ENCODE measurements at regions not wholly inside any gene's neighbourhood (a gene's known extent, or its start where the extent isn't known, plus 50 kb on each side); places are given as distances from the start of the nearest gene placed in this dataset.

DNA sequence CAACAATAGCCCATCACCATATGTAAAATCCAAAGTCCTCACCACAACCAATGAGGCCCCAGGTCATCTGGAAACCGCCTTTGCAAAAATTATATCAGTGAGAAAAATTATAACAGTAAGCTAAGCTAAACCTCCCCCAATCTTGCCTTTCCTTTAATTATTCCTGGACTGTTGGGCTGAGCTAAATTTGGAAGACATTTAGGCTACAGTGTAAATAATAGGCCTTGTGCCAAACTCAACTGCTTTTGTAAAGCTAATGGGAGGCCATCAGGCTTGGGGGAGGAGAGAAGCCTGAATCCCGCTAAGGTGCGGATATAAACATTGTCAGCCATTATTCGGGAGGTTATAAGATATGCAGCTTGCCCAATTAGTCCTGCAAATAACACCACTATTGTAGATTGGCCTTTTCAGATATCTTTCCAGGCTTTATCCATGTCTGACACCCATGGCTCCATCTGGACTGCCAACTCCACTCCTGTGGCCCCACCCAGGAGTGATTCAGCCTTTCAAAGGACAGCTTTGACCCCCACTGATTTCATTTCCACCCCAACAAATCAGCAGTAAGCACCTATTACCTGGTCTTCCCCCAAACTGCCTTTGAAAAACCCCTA is 53.0 kb upstream of the CA12 start:
- H3K9me3 ChIP-seq (ENCODE audit: low read length) = no peaks in the 10 kb centered on the region
- no peaks in the 10 kb centered on the region for H3K36me3 ChIP-seq (ENCODE audit: insufficient read depth, low read length)
- H3K27ac ChIP-seq (ENCODE audit: low read depth, low read length) = no peak overlapping the region
- H3K4me3 ChIP-seq (ENCODE audit: low read depth in 1 of 2, low read length in 2 of 2) = no peak overlapping the region
- no peaks in the 10 kb centered on the region for H3K27me3 ChIP-seq (ENCODE audit: control insufficient read depth in 1 of 2, insufficient read depth in 2 of 2, low read length in 2 of 2)
- H3K4me1 ChIP-seq (ENCODE audit: insufficient read depth, low read length) = peaks cover 15% of the 10 kb centered on the region
- no peak overlapping the region for H3K9ac ChIP-seq (ENCODE audit: low read length)

GRCh38 chr15:63435204-63435820 is 53.7 kb upstream of the CA12 start:
- H3K4me1 ChIP-seq (ENCODE audit: insufficient read depth, low read length) = peaks cover 15% of the 10 kb centered on the region
- no peaks in the 10 kb centered on the region for H3K9me3 ChIP-seq (ENCODE audit: low read length)
- no peaks in the 10 kb centered on the region for H3K27me3 ChIP-seq (ENCODE audit: control insufficient read depth in 1 of 2, insufficient read depth in 2 of 2, low read length in 2 of 2)
- H3K9ac ChIP-seq (ENCODE audit: low read length) = no peak overlapping the region
- no peak overlapping the region for H3K27ac ChIP-seq (ENCODE audit: low read depth, low read length)
- H3K4me3 ChIP-seq (ENCODE audit: low read depth in 1 of 2, low read length in 2 of 2) = no peak overlapping the region
- H3K36me3 ChIP-seq (ENCODE audit: insufficient read depth, low read length) = no peaks in the 10 kb centered on the region

- H3K9me3 ChIP-seq (ENCODE audit: low read length) = no peaks in the 10 kb centered on the region
- no peak overlapping the region for H3K4me3 ChIP-seq (ENCODE audit: low read depth in 1 of 2, low read length in 2 of 2)
- no peak overlapping the region for H3K27ac ChIP-seq (ENCODE audit: low read depth, low read length)
- H3K27me3 ChIP-seq (ENCODE audit: control insufficient read depth in 1 of 2, insufficient read depth in 2 of 2, low read length in 2 of 2) = no peaks in the 10 kb centered on the region
- H3K36me3 ChIP-seq (ENCODE audit: insufficient read depth, low read length) = no peaks in the 10 kb centered on the region
- peaks cover 15% of the 10 kb centered on the region for H3K4me1 ChIP-seq (ENCODE audit: insufficient read depth, low read length)
- no peak overlapping the region for H3K9ac ChIP-seq (ENCODE audit: low read length)
These were observed 54.7 kb upstream of the CA12 start for GRCh38 chr15:63436341-63436740.

- no peaks in the 10 kb centered on the region for H3K27me3 ChIP-seq (ENCODE audit: control insufficient read depth in 1 of 2, insufficient read depth in 2 of 2, low read length in 2 of 2)
- H3K27ac ChIP-seq (ENCODE audit: low read depth, low read length) = peak overlapping the region; percentile 28
- H3K9ac ChIP-seq (ENCODE audit: low read length) = no peak overlapping the region
- H3K4me1 ChIP-seq (ENCODE audit: insufficient read depth, low read length) = peaks cover 15% of the 10 kb centered on the region
- no peak overlapping the region for H3K4me3 ChIP-seq (ENCODE audit: low read depth in 1 of 2, low read length in 2 of 2)
- H3K9me3 ChIP-seq (ENCODE audit: low read length) = no peaks in the 10 kb centered on the region
- H3K36me3 ChIP-seq (ENCODE audit: insufficient read depth, low read length) = no peaks in the 10 kb centered on the region
These were observed 55.3 kb upstream of the CA12 start for GRCh38 chr15:63436872-63437375.

DNA sequence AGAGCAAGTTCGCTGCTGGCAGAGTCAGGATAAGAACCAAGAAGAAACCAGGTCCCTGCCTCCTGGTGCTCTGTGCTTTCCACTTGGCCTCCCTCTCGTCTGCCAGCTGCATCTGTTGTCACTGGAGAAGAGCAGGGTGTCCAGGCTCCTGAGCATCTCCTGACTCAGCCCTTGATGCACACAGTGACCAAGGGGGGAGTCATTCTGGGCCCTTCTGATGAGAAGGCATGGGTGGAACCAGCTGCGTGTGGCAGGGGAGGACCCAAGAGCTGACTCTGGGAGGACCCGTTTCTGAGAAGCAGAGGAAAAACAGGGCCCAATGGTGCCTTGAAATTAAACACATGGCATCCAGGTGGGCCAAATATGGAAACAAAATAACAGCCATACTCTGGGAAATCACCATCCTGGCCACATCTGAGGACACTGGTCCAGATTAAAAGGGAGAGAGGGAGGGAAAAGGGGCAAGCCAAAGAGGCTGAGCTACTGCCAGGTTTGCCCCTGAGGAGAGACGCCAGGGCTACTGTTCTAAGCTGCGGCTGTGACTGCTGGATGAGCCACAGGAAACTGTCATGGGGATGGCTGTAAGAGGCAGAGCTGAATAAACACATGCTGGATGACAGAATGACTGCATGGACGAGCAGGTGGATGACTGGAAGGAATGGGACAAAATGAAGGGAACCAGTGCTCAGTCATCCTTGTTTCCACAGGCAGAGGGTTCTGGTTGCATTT is 58.1 kb upstream of the CA12 start:
- Histone ChIP-seq H3K27ac (ENCODE audit: low read depth, low read length) (no peak overlapping the region), H3K9me3 (ENCODE audit: low read length) (no peaks in the 10 kb centered on the region), H3K27me3 (ENCODE audit: control insufficient read depth in 1 of 2, insufficient read depth in 2 of 2, low read length in 2 of 2) (no peaks in the 10 kb centered on the region)

DNA sequence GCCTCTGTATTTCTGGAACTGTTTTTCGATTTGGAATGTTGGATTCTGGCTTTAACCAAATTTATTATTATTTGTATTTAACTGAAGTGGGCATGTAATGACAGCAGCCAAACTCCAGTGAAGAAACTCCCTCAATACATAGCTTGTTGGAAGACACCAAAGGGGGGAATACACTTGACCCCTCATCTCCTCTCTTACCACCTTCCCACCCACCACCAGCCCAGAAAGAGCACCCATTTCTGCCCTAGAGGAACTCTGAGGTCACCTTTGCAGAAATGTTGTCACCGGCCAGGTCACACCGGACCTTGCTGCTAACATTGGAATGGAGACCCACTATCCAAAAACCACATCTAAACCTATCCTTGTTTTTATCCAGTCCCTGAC is 58.6 kb upstream of the CA12 start:
- Histone ChIP-seq H3K9me3 (ENCODE audit: low read length) (no peaks in the 10 kb centered on the region), H3K4me3 (ENCODE audit: low read depth in 1 of 2, low read length in 2 of 2) (no peak overlapping the region), H3K9ac (ENCODE audit: low read length) (no peak overlapping the region), H3K27ac (ENCODE audit: low read depth, low read length) (no peak overlapping the region), H3K4me1 (ENCODE audit: insufficient read depth, low read length) (peaks cover 15% of the 10 kb centered on the region), H3K27me3 (ENCODE audit: control insufficient read depth in 1 of 2, insufficient read depth in 2 of 2, low read length in 2 of 2) (no peaks in the 10 kb centered on the region), H3K36me3 (ENCODE audit: insufficient read depth, low read length) (no peaks in the 10 kb centered on the region)

More for the DNA sequence above, 58.1 kb upstream of the CA12 start:
- Histone ChIP-seq H3K36me3 (ENCODE audit: insufficient read depth, low read length) (no peaks in the 10 kb centered on the region), H3K4me3 (ENCODE audit: low read depth in 1 of 2, low read length in 2 of 2) (no peak overlapping the region), H3K9ac (ENCODE audit: low read length) (no peak overlapping the region), H3K4me1 (ENCODE audit: insufficient read depth, low read length) (peaks cover 15% of the 10 kb centered on the region)

DNA sequence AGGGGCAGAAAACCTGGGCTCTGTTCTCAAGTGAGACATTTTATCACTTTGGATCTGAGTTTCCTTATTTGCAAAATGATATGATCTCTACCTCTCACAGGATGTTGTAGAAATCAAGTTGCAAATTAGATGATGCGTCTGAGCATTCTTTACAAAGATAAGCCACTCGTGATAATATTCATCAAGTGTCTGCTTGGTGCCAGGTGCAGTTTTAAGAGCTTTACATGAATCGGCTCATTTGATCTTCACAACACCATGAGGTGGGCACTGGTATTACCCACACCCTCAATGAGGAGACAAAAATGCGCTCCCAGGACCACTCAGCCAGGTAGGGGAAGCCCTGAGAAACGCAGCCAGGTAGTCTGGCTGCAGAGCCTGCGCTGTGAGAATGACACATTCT is 59.1 kb upstream of the CA12 start:
- H3K4me1 ChIP-seq (ENCODE audit: insufficient read depth, low read length) = peaks cover 15% of the 10 kb centered on the region
- no peaks in the 10 kb centered on the region for H3K36me3 ChIP-seq (ENCODE audit: insufficient read depth, low read length)
- no peak overlapping the region for H3K4me3 ChIP-seq (ENCODE audit: low read depth in 1 of 2, low read length in 2 of 2)
- no peak overlapping the region for H3K9ac ChIP-seq (ENCODE audit: low read length)
- no peaks in the 10 kb centered on the region for H3K9me3 ChIP-seq (ENCODE audit: low read length)
- H3K27ac ChIP-seq (ENCODE audit: low read depth, low read length) = no peak overlapping the region
- no peaks in the 10 kb centered on the region for H3K27me3 ChIP-seq (ENCODE audit: control insufficient read depth in 1 of 2, insufficient read depth in 2 of 2, low read length in 2 of 2)

- Histone ChIP-seq H3K4me1 (ENCODE audit: insufficient read depth, low read length) (peaks cover 14% of the 10 kb centered on the region), H3K9ac (ENCODE audit: low read length) (no peak overlapping the region), H3K27me3 (ENCODE audit: control insufficient read depth in 1 of 2, insufficient read depth in 2 of 2, low read length in 2 of 2) (no peaks in the 10 kb centered on the region), H3K4me3 (ENCODE audit: low read depth in 1 of 2, low read length in 2 of 2) (no peak overlapping the region), H3K27ac (ENCODE audit: low read depth, low read length) (no peak overlapping the region), H3K36me3 (ENCODE audit: insufficient read depth, low read length) (no peaks in the 10 kb centered on the region), H3K9me3 (ENCODE audit: low read length) (no peaks in the 10 kb centered on the region)
These were observed 59.6 kb upstream of the CA12 start for GRCh38 chr15:63441266-63441665.

DNA sequence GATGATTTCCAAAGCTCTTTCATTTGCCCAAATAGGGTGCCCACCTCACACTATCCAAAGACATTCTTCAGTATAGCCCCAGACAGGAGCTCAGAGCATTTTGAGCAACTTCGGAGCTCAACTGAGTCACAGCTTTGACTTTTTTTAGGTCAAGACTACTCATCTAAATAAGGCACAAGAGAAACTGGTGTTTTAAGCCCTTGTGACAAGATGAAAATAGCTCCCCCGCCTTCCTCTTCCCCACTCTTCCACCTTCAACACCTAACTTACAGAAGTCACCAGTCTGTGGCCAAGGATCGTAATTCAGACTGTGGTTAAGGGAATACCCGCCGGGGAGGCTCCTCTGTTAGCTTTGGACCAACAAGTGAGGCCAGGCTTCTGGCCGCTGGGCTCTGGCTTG is 60.4 kb upstream of the CA12 start:
- no peaks in the 10 kb centered on the region for H3K27me3 ChIP-seq (ENCODE audit: control insufficient read depth in 1 of 2, insufficient read depth in 2 of 2, low read length in 2 of 2)
- no peaks in the 10 kb centered on the region for H3K9me3 ChIP-seq (ENCODE audit: low read length)
- H3K36me3 ChIP-seq (ENCODE audit: insufficient read depth, low read length) = no peaks in the 10 kb centered on the region
- H3K27ac ChIP-seq (ENCODE audit: low read depth, low read length) = no peak overlapping the region
- H3K9ac ChIP-seq (ENCODE audit: low read length) = no peak overlapping the region
- no peak overlapping the region for H3K4me3 ChIP-seq (ENCODE audit: low read depth in 1 of 2, low read length in 2 of 2)
- H3K4me1 ChIP-seq (ENCODE audit: insufficient read depth, low read length) = peaks cover 6% of the 10 kb centered on the region

DNA sequence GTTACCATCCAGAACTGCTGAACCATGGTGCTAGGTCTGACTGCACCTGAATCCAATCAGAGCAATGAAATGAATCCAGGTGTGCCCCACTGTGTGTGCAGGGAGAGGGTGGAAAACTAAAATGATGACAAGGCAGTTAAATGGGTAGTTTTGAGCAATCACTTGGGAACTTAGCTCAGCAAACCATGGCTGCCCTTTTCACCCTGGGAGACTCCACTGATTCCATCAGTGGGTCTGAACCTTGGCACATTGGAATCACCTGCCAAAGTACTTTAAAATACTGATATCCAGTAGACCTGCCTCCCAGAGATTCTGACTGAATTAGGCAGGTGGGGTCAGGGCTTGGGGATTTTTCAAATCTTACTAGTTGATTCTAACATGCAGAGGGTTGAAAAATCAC is 59.8 kb upstream of the USP3 start:
- Histone ChIP-seq H3K27ac (ENCODE audit: low read depth, low read length) (no peak overlapping the region), H3K9me3 (ENCODE audit: low read length) (no peaks in the 10 kb centered on the region), H3K4me3 (ENCODE audit: low read depth in 1 of 2, low read length in 2 of 2) (no peak overlapping the region), H3K4me1 (ENCODE audit: insufficient read depth, low read length) (peaks cover under 1% of the 10 kb centered on the region), H3K9ac (ENCODE audit: low read length) (no peak overlapping the region), H3K27me3 (ENCODE audit: control insufficient read depth in 1 of 2, insufficient read depth in 2 of 2, low read length in 2 of 2) (no peaks in the 10 kb centered on the region), H3K36me3 (ENCODE audit: insufficient read depth, low read length) (no peaks in the 10 kb centered on the region)

GRCh38 chr15:63446255-63446654 is 58.1 kb upstream of the USP3 start:
- H3K36me3 ChIP-seq (ENCODE audit: insufficient read depth, low read length) = no peaks in the 10 kb centered on the region
- no peak overlapping the region for H3K9ac ChIP-seq (ENCODE audit: low read length)
- no peak overlapping the region for H3K27ac ChIP-seq (ENCODE audit: low read depth, low read length)
- H3K27me3 ChIP-seq (ENCODE audit: control insufficient read depth in 1 of 2, insufficient read depth in 2 of 2, low read length in 2 of 2) = no peaks in the 10 kb centered on the region
- no peak overlapping the region for H3K4me3 ChIP-seq (ENCODE audit: low read depth in 1 of 2, low read length in 2 of 2)
- no peaks in the 10 kb centered on the region for H3K9me3 ChIP-seq (ENCODE audit: low read length)
- peaks cover 4% of the 10 kb centered on the region for H3K4me1 ChIP-seq (ENCODE audit: insufficient read depth, low read length)
